ENCODE measurements at regions not wholly inside any gene's neighbourhood (a gene's known extent, or its start where the extent isn't known, plus 50 kb on each side); places are given as distances from the start of the nearest gene placed in this dataset.
"Not testable (repeated sequence)": the region's sequence is repeated elsewhere in the genome, so short reads cannot be mapped to it uniquely, and the experiment has no call there.

DNA sequence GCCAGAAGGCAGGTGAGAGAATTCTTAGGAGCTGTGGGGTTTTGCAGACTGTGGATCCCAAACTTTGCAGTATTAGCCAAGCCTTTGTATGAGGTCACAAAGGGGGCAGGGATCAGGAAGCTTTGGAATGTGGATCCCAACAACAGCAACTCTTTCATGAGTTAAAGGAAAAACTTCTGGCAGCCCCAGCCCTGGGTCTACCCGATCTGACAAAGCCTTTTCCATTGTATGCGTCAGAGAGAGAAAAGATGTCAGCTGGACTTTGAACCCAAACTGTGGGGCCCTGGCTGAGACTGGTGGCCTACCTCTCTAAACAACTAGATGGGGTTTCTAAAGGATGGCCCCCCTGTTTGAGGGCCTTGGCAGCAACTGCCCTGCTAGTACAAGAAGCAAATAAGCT, 101.8 kb upstream of the OSBPL11 start:
- not testable (repeated sequence) for DNase-seq (ENCODE audit: low read depth, low spot score)

GRCh38 chr3:125697979-125698640, 102.8 kb upstream of the OSBPL11 start:
- DNase-seq (ENCODE audit: low read depth, low spot score): not testable (repeated sequence)

DNA sequence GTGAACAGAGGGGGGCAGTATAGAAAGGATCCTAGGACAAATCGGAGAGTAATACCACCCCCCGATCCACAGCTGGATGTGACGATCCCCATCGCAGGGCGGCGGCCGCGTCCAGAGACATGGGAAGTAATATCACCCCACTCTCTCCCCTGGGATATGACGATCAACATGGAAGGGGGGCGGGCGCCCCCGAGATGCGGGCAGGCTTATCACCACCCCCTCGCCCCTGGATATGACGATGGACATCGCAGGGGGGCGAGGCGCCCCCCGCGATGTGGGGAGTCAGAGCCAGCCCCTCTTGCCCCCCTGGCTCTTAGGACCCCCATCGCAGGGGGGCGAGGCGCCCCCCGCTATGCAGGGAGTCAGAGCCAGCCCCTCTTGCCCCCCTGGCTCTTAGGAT, 120.4 kb upstream of the OSBPL11 start:
- DNase-seq (ENCODE audit: low read depth, low spot score): no peak

- DNase-seq (ENCODE audit: low read depth, low spot score): peak; percentile 53
These were observed 136.9 kb upstream of the OSBPL11 start for GRCh38 chr3:125732151-125732550.

- DNase-seq (ENCODE audit: low read depth, low spot score): peak; percentile 10
These were observed 146.9 kb upstream of the OSBPL11 start for GRCh38 chr3:125741991-125742718.

DNA sequence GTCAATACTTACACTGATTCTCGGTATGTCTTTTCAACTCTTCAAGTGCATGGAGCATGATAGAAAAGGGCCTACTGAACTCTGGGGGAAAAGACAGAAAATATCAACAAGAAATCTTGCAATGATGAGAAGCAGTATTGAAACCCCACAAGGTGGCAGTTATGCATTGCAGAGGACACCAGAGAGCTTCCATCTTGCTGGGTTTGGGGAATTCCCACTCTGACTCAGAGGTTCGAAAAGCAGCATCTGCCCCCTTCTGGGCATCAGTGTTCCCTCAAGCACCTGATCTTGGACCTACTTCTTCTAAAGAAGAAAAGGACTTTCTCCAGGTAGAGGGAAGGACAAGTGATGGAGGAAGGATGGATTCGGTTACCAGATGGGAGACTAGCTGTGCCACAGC, 147.5 kb upstream of the OSBPL11 start:
- peak; percentile 33 for DNase-seq (ENCODE audit: low read depth, low spot score)

GRCh38 chr3:125757050-125757449, 161.8 kb upstream of the OSBPL11 start:
- not testable (repeated sequence) for DNase-seq (ENCODE audit: low read depth, low spot score)

DNA sequence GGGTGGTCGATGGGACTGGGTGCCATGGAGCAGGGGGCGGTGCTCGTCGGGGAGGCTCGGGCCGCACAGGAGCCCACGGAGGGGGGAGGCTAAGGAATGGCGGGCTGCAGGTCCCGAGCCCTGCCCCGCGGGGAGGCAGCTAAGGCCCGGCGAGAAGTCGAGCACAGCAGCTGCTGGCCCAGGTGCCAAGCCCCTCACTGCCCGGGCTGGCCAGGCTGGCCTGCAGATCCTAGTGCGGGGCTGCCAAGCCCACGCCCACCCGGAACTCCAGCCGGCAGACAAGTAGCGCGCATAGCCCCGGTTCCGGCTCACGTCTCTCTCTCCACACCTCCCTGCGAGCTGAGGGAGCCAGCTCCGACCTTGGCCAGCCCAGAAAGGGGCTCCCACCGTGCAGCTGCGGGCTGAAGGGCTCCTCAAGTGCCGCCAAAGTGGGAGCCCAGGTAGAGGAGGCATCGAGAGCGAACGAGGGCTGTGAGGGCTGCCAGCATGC, 163.4 kb upstream of the OSBPL11 start:
- DNase-seq (ENCODE audit: low read depth, low spot score): not testable (repeated sequence)

DNA sequence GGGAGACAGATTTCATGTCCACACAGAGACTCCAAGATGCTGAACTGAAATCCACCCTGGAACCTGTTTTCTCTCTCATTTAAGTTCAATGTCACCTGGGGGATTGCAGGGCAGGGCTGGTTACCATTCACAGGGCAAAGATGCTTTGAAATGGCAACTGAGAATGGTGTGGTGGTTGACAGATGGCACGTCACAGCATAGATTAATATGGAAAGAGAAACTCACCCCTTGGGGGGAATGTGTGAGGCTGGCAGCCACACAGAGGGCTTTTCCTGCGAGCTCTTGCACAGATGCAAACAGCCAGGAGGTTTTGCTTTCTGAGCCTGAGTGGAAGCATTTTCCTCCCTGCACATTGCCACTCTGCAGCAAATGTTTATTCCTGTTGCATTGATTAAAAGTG, 167.3 kb upstream of the OSBPL11 start:
- DNase-seq (ENCODE audit: low read depth, low spot score): not testable (repeated sequence)

GRCh38 chr3:125766285-125766826, 171.1 kb upstream of the OSBPL11 start:
- peak; percentile 82 for DNase-seq (ENCODE audit: low read depth, low spot score)

DNA sequence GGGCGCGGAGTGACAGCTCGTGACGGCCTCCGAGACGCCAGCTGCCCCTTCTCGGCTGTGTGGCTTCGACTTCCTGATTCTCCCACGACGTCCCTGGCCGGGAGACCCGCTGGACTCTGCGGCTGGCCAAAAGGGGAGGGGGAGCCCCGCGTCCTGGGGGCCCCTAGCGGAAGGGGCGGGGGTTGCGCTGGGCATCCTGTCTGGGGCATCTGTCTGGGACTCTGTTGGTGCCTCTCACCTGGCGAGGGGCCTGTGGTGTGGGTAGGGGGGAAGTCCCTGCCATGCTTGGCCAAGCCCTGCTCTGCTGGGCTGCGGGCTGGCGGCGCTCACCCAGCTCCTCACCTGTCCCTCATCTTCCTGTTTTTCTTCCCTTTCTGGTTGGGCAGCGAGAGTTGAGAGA, 171.6 kb upstream of the OSBPL11 start:
- not testable (repeated sequence) for DNase-seq (ENCODE audit: low read depth, low spot score)

DNA sequence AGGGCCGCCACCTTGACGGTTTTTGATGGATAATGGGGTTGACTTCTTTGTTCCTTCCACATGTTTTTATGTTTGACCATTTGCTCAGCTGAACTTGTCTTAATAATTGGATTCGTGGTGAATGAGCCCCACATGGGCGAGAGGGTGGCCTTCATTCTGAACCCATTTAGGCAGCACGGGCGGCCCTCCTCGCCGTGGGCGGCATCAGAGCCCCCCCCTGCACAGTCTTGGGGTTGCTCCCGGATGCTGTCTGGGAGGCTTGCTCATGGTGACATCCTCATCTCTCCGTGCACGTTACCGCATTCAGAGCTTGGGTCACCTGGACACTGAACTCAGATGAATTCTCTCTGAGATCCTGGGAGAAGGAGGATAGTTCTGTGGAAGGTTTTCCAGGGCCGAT, 172.3 kb upstream of the OSBPL11 start:
- no peak for DNase-seq (ENCODE audit: low read depth, low spot score)

GRCh38 chr3:125768821-125769220, 173.5 kb upstream of the OSBPL11 start:
- not testable (repeated sequence) for DNase-seq (ENCODE audit: low read depth, low spot score)

GRCh38 chr3:125771506-125771905, 176.2 kb upstream of the OSBPL11 start:
- DNase-seq (ENCODE audit: low read depth, low spot score): not testable (repeated sequence)

DNA sequence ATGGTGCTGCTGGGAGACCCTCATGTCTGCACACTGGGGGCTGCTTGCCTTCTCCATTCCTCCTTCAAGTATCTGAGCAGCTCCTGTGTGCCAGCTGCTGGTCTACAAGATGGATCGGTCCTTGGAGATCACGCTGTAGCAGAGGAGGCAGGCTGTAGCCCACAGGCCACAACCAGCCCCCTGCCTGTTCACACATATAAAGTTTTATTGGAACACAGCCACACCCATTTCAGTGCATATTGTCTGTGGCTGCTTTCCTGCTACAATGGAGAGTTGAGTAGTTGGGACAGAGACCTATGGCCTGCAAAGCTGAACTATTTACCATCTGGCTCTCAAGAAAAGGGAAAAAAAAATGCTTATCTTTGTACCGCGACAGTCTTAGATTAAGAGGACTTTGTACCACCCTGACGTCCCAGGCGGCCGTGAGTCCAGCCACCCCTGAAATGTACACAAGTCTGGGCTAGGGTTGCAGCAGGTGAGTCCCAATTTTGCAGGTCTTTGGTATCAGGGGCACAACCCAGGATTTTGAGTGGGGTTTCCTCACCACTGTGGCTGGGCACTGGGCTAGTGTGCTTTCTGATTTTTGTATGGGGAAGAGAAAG, 179.2 kb upstream of the OSBPL11 start:
- not testable (repeated sequence) for DNase-seq (ENCODE audit: low read depth, low spot score)

DNA sequence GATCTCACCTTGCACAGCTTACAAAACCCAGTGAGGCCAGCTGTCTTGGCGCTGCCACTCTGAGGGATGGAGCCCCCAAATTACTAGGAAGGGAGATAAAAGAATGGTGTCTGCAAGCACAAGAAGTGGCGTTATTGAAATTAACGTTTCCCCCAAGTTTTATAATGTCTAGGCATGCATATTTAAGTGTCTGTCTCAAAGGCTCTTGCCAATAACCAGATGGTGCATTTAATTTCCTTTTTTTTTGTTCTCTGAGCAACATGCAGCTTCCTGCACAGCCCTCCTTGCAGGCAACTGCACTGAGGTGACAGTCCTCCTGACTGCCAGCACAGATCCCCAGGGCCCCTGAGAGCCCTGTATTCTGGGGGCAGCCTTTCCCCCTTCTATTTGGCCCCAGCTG, 179.8 kb upstream of the OSBPL11 start:
- DNase-seq (ENCODE audit: low read depth, low spot score): not testable (repeated sequence)

- DNase-seq (ENCODE audit: low read depth, low spot score): not testable (repeated sequence)
These were observed 180.5 kb upstream of the OSBPL11 start for GRCh38 chr3:125775606-125776294.

DNA sequence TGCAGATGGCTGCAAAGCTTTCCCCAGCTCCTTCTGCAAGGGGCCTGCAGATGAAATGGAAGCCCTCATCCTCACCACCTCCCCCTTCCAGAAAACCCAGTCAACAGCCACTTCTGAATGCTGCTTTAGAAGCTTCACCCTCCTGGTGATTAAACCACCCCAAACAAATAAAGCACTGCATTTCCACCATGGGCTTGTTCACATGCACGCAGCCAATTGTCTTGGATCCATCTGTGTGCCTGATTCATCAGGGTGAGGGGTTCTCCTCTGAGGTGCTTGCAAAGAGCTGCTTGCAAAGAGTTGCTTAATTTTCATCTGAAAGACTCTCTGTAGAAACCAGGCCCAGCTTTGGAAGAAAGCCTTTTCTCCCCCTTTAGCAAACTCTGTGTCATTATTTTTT, 184.0 kb upstream of the OSBPL11 start:
- DNase-seq (ENCODE audit: low read depth, low spot score): not testable (repeated sequence)

- DNase-seq (ENCODE audit: low read depth, low spot score): not testable (repeated sequence)
These were observed 184.6 kb upstream of the OSBPL11 start for GRCh38 chr3:125779918-125780317.

- not testable (repeated sequence) for DNase-seq (ENCODE audit: low read depth, low spot score)
These were observed 186.4 kb upstream of the OSBPL11 start for GRCh38 chr3:125781678-125782077.

DNA sequence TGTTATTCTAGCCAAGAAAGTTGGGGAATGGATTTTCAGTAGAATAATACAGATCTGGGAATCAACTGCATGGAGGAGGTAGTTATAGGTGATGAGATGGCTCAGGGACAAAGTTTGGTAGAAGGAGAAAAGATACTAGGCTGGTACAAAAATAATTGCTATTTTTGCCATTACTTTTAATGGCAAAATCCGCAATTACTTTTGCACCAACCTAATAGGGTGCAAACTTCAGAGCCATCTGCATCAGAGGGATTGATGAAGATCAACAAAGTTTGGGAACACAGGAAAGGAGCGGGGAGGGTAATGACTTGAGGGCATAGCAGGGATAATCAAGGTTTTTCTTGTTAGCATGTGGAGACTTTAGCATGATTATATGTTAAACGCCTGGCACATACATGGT, 178.7 kb upstream of the ROPN1B start:
- DNase-seq (ENCODE audit: low read depth, low spot score): not testable (repeated sequence)

- DNase-seq (ENCODE audit: low read depth, low spot score): not testable (repeated sequence)
These were observed 178.0 kb upstream of the ROPN1B start for GRCh38 chr3:125791021-125791420.

Data from astrocyte of the hippocampus (primary cell).